OCI-LY7 (cell line): ENCODE measurements at regions not wholly inside any gene's neighbourhood (a gene's known extent, or its start where the extent isn't known, plus 50 kb on each side); places are given as distances from the start of the nearest gene placed in this dataset.

ENCODE experiments used
- CTCF ChIP-seq: fragments of 200-600 bp; sonication (generic); conservative IDR thresholded peaks from 2 replicates; pipeline ENCODE4 v1.5.1; 2014; ENCODE audit warnings: mild to moderate bottlenecking, antibody characterized with exemption, low read length, moderate library complexity, mixed read lengths
- EZH2phosphoT487 ChIP-seq: fragments of 200-600 bp; sonication (generic); IDR thresholded peaks from 2 replicates; pipeline ENCODE4 v1.6.1; 2018; ENCODE audit warnings: low read depth, borderline replicate concordance, mild to moderate bottlenecking, mixed run types, antibody characterized with exemption, low read length, moderate library complexity, mixed read lengths

- TF ChIP-seq CTCF (no peak), EZH2phosphoT487 (no peak)
Measured at GRCh38 chr12:43290836-43291235, 261.2 kb downstream of the ADAMTS20 start.
